C4-2B (cell line): ENCODE measurements at regions not wholly inside any gene's neighbourhood (a gene's known extent, or its start where the extent isn't known, plus 50 kb on each side); places are given as distances from the start of the nearest gene placed in this dataset.

ENCODE experiments used
- ZFX ChIP-seq: fragments of 450-650 bp; IDR thresholded peaks from 2 replicates; pipeline ENCODE4 v1.6.1; 2017
- TF ChIP-seq, protein P1 (sequence below): fragments of 450-650 bp; conservative IDR thresholded peaks from 2 replicates; pipeline ENCODE4 v1.5.1; 2017; ENCODE audit warnings: mild to moderate bottlenecking

DNA sequence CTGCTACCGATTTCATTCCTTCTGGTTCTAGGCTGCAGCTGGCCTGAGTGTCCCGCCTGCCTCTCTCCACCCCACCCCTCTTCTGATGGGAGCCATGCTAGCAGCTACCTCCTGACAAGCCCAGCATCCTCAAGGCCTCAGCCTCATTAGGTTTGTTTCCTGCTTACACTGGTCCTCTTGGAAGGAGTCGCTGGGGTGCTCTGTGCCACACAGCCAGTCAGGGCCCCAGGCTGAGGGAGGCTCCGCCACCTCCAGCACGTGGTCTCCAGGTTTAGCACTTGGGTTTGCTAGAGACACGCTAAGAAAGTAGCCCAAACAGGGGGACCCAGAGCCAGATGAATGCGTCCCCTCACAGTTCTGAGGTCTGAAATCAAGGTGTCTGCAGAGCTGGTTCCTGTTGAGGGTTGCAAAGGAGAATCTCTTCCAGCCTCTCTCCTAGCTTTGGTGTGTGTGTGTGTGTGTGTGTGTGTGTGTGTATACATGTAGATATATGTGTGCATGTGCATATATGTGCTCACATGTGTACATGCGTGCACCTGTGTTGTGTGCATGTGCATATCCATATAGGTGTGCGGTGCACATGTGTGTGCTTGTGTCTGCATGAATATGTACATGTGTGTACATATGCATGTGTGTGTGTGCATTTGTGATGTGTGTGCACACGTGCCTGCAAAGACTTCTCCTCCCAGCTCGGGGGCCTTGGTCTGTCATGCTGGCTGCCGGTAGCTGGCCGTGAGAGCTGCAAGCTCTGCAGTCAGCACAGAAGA is 301.1 kb upstream of the AJAP1 start:
- TF ChIP-seq, protein P1, sequence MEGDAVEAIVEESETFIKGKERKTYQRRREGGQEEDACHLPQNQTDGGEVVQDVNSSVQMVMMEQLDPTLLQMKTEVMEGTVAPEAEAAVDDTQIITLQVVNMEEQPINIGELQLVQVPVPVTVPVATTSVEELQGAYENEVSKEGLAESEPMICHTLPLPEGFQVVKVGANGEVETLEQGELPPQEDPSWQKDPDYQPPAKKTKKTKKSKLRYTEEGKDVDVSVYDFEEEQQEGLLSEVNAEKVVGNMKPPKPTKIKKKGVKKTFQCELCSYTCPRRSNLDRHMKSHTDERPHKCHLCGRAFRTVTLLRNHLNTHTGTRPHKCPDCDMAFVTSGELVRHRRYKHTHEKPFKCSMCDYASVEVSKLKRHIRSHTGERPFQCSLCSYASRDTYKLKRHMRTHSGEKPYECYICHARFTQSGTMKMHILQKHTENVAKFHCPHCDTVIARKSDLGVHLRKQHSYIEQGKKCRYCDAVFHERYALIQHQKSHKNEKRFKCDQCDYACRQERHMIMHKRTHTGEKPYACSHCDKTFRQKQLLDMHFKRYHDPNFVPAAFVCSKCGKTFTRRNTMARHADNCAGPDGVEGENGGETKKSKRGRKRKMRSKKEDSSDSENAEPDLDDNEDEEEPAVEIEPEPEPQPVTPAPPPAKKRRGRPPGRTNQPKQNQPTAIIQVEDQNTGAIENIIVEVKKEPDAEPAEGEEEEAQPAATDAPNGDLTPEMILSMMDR, result no peak
- no peak for TF ChIP-seq ZFX
